ENCODE measurements at regions not wholly inside any gene's neighbourhood (a gene's known extent, or its start where the extent isn't known, plus 50 kb on each side); places are given as distances from the start of the nearest gene placed in this dataset.

- Histone ChIP-seq H3K27ac (ENCODE audit: low read depth, low read length) (no peak overlapping the region), H3K4me3 (ENCODE audit: low read depth, low read length) (no peak overlapping the region), H3K27me3 (ENCODE audit: control insufficient read depth, insufficient read depth, low read length) (no peaks in the 10 kb centered on the region), H3K9me3 (ENCODE audit: control insufficient read depth, insufficient read depth, low read length) (no peaks in the 10 kb centered on the region)
- ChIA-PET POLR2A (no interaction called here), CTCF (interaction anchor here (0.9 kb wide), 1 partner anchor 227 kb away, joined by 3 read pairs; no protein-coding TSS in a partner anchor)
- DNase-seq (ENCODE audit: low read depth, low spot score), result no peak
- TF ChIP-seq CTCF (IDR thresholded peaks at IDR 0.05; ENCODE audit: low read depth, low read length), result no peak
These were observed 237.0 kb upstream of the SSTR1 start for GRCh38 chr14:37970696-37971095.

DNA sequence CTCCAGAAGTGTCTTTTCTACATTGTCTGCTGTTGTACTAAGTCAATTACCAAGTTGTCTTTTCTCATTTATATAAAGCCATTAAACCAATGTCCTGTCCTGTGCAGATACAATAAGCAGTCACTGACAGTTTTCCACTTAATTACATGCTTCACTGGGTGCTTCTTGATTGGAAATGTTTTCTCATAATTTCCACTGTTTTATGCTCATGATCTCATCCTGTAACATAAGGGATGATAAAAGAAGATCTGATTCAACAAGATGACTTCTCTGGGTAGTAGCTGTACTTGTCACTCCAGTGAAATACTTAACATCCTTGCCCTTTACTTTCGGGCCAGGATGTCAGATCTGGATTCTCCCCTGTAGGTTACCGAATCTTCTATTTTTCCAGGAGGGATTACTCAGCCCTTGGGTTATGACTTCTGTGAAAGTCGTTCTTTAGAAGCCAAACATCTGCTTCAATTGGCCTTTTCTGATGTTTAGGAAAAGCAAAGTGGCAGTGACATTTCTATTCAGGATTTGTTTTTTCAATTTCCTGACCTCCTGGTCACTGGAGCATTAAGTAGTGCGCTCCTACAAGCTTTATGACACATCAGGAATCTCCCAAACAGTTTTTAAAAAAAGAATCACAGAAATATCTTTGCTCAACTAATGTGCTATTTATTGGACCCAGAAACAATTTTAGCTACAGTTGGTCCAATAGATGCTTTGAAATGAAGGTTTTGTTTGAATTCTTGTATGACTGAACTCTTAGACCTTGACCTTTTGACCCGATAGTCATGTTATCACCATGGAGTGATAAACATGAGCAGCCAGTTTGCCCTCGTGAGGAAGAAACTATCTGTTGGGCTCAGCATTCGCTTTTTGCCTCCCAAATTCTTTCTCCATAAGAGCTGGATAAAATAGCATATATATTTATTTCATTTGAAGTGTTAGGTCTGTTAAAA, 234.5 kb upstream of the SSTR1 start:
- CTCF ChIA-PET, result interaction anchor here (0.5 kb wide), 1 partner anchor 224 kb away, joined by 3 read pairs; no protein-coding TSS in a partner anchor
- Histone ChIP-seq H3K27me3 (ENCODE audit: control insufficient read depth, insufficient read depth, low read length) (no peaks in the 10 kb centered on the region), H3K9me3 (ENCODE audit: control insufficient read depth, insufficient read depth, low read length) (no peaks in the 10 kb centered on the region), H3K27ac (ENCODE audit: low read depth, low read length) (no peak overlapping the region), H3K4me3 (ENCODE audit: low read depth, low read length) (no peak overlapping the region)
- no peak for DNase-seq (ENCODE audit: low read depth, low spot score)
- POLR2A ChIA-PET, result no interaction called here
- no peak for TF ChIP-seq CTCF (IDR thresholded peaks at IDR 0.05; ENCODE audit: low read depth, low read length)

- no peaks in the 10 kb centered on the region for H3K9me3 ChIP-seq (ENCODE audit: control insufficient read depth, insufficient read depth, low read length)
- H3K27ac ChIP-seq (ENCODE audit: low read depth, low read length), result no peak overlapping the region
- TF ChIP-seq CTCF (IDR thresholded peaks at IDR 0.05; ENCODE audit: low read depth, low read length), result no peak
- H3K4me3 ChIP-seq (ENCODE audit: low read depth, low read length), result no peak overlapping the region
- DNase-seq (ENCODE audit: low read depth, low spot score), result no peak
- POLR2A ChIA-PET, result no interaction called here
- no peaks in the 10 kb centered on the region for H3K27me3 ChIP-seq (ENCODE audit: control insufficient read depth, insufficient read depth, low read length)
- CTCF ChIA-PET, result interaction anchor here (0.6 kb wide), 1 partner anchor 223 kb away, joined by 3 read pairs; no protein-coding TSS in a partner anchor
These were observed 233.3 kb upstream of the SSTR1 start for GRCh38 chr14:37974421-37974820.

GRCh38 chr14:37977481-37977880, 230.2 kb upstream of the SSTR1 start:
- CTCF ChIA-PET, result no interaction called here
- no peak for DNase-seq (ENCODE audit: low read depth, low spot score)
- Histone ChIP-seq H3K4me3 (ENCODE audit: low read depth, low read length) (no peak overlapping the region), H3K9me3 (ENCODE audit: control insufficient read depth, insufficient read depth, low read length) (no peaks in the 10 kb centered on the region), H3K27ac (ENCODE audit: low read depth, low read length) (no peak overlapping the region), H3K27me3 (ENCODE audit: control insufficient read depth, insufficient read depth, low read length) (no peaks in the 10 kb centered on the region)
- POLR2A ChIA-PET, result no interaction called here
- TF ChIP-seq CTCF (IDR thresholded peaks at IDR 0.05; ENCODE audit: low read depth, low read length), result no peak

DNA sequence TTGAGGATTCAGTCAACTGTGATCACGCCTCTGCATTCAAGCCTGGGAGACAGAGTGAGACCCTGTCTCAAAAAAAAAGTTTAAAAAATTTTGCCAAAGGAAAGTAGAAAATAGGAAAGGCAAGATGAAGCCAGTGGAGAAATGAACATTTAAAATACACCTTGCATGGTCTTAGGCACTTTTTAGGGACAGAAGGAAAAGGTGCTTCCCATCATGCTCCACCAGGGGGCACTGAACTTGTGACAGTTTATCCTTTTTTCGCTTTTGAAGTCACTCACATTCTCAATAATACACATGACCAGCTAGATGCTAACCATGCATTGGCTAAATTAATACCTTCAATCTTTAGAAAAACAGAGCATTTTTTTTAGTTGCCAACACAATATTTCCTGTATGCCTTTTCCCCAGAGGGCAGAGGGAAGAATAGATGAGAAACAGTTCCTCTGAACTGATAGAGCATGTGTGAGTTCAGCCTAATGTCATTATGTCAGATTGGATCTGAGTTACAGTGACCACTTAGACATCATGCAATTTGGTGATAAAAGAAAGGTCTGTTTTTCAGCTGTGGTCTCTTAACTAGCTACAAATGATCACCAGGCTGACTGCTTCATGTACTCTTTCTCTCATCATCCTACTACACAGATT, 221.8 kb upstream of the SSTR1 start:
- TF ChIP-seq CTCF (IDR thresholded peaks at IDR 0.05; ENCODE audit: low read depth, low read length), result peak; percentile 82
- no peak overlapping the region for H3K4me3 ChIP-seq (ENCODE audit: low read depth, low read length)
- peak; percentile 11 for DNase-seq (ENCODE audit: low read depth, low spot score)
- CTCF ChIA-PET, result interaction anchor here (0.7 to 2.8 kb wide), 10 partner anchors 14 to 882 kb away, joined by 3 to 22 read pairs (median 5); no protein-coding TSS in a partner anchor
- no peak overlapping the region for H3K27ac ChIP-seq (ENCODE audit: low read depth, low read length)
- POLR2A ChIA-PET, result no interaction called here
- H3K9me3 ChIP-seq (ENCODE audit: control insufficient read depth, insufficient read depth, low read length), result no peaks in the 10 kb centered on the region
- no peaks in the 10 kb centered on the region for H3K27me3 ChIP-seq (ENCODE audit: control insufficient read depth, insufficient read depth, low read length)

All from AG04450 (cell line).